K562 (cell line): ENCODE measurements at regions not wholly inside any gene's neighbourhood (a gene's known extent, or its start where the extent isn't known, plus 50 kb on each side); places are given as distances from the start of the nearest gene placed in this dataset.

Source experiments
- ATF4 ChIP-seq: fragments of 450-650 bp; formaldehyde crosslinking; IDR thresholded peaks from 2 replicates; pipeline ENCODE4 v1.4.0; 2022; ENCODE audit warnings: mild to moderate bottlenecking, moderate library complexity
- ATF7 ChIP-seq: fragments of 450-650 bp; IDR thresholded peaks from 2 replicates; pipeline ENCODE4 v1.7.1; 2014; ENCODE audit warnings: mild to moderate bottlenecking, moderate library complexity
- CREB5 ChIP-seq: fragments of 250-450 bp; sonication (Bioruptor Pico); IDR thresholded peaks from 2 replicates; pipeline ENCODE4 v1.5.0; 2020; ENCODE audit warnings: mild to moderate bottlenecking
- ETV1 ChIP-seq: fragments of 450-650 bp; conservative IDR thresholded peaks from 2 replicates; pipeline ENCODE4 v1.6.1; 2016; ENCODE audit warnings: missing genetic modification characterization, control low read depth, low read depth, missing compliant biosample characterization
- MAFG ChIP-seq: fragments of 450-650 bp; conservative IDR thresholded peaks from 2 replicates; pipeline ENCODE4 v1.6.1; 2016; ENCODE audit warnings: missing genetic modification characterization, missing compliant biosample characterization
- MECOM ChIP-seq: fragments of 250-450 bp; sonication (Bioruptor Pico); IDR thresholded peaks from 2 replicates; pipeline ENCODE4 v1.8.0; 2022; ENCODE audit warnings: inconsistent platforms
- NFE2 ChIP-seq: IDR thresholded peaks from 2 replicates; pipeline ENCODE4 v1.6.1; 2014; ENCODE audit warnings: antibody characterized with exemption, low read depth
- STAT5A ChIP-seq: IDR thresholded peaks from 2 replicates; pipeline ENCODE4 v1.6.1; 2012; ENCODE audit warnings: low read length, inconsistent platforms, borderline replicate concordance
- TAL1 ChIP-seq: fragments of 450-650 bp; IDR thresholded peaks from 2 replicates; pipeline ENCODE4 v1.6.1; 2016; ENCODE audit warnings: mild to moderate bottlenecking
- TRIM24 ChIP-seq, 2 experiments: fragments of 450-650 bp; IDR thresholded peaks; 2 replicates each; pipeline ENCODE4 v1.6.1; 2016
- ZFPM2 ChIP-seq: fragments of 250-450 bp; sonication (Bioruptor Pico); IDR thresholded peaks from 2 replicates; pipeline ENCODE4 v1.5.1; 2022; ENCODE audit warnings: mild to moderate bottlenecking
- ZNF239 ChIP-seq: fragments of 250-450 bp; sonication (Bioruptor Pico); IDR thresholded peaks from 2 replicates; pipeline ENCODE4 v1.4.0; 2020; ENCODE audit warnings: mild to moderate bottlenecking
- ZNF395 ChIP-seq: fragments of 200-800 bp; sonication (Bioruptor generic); IDR thresholded peaks from 2 replicates; pipeline ENCODE4 v1.6.1; 2017; ENCODE audit warnings: missing genetic modification characterization, missing compliant biosample characterization
- ZNF444 ChIP-seq: fragments of 250-450 bp; sonication (Bioruptor Pico); IDR thresholded peaks from 2 replicates; pipeline ENCODE4 v1.4.0; 2020; ENCODE audit warnings: mild to moderate bottlenecking, moderate library complexity
- ZNF584 ChIP-seq: fragments of 200-800 bp; sonication (Bioruptor generic); IDR thresholded peaks from 2 replicates; pipeline ENCODE4 v1.6.1; 2016; ENCODE audit warnings: low read depth, mild to moderate bottlenecking, missing genetic modification characterization, missing compliant biosample characterization

- 0 out of 2 replicates have a peak, but pooled peaks have one; percentile 44 for TF ChIP-seq ETV1
- peak; percentile 86; the same call in 1 of the 2 replicates for TF ChIP-seq ZNF584 (CRISPR knock-in tag)
- TF ChIP-seq ZNF239 (CRISPR knock-in tag): peak; percentile 67
- TF ChIP-seq ZFPM2 (CRISPR knock-in tag): no peak
- TF ChIP-seq ATF4 (CRISPR knock-in tag): peak; percentile 94
- 0 out of 2 replicates have a peak, but pooled peaks have one; percentile 43 for TF ChIP-seq CREB5 (CRISPR knock-in tag)
- peak; percentile 35 to 74; a peak in 2 of 4 replicates for TF ChIP-seq TRIM24 (IDR thresholded peaks at IDR 0.05)
- peak; percentile 82 for TF ChIP-seq ATF7
- TF ChIP-seq MECOM (CRISPR knock-in tag): 0 out of 2 replicates have a peak, but pooled peaks have one; percentile 41
- TF ChIP-seq STAT5A: no peak
- 0 out of 2 replicates have a peak, but pooled peaks have one; percentile 63 for TF ChIP-seq MAFG (tag)
- TF ChIP-seq NFE2: peak; percentile 64
- no peak for TF ChIP-seq TAL1
- TF ChIP-seq ZNF444: no peak
- TF ChIP-seq ZNF395 (CRISPR knock-in tag): peak; percentile 46; the same call in 1 of the 2 replicates
Observed at GRCh38 chr6:105601541-105602236, 198.8 kb upstream of the PREP start (continued).
